ENCODE measurements at regions not wholly inside any gene's neighbourhood (a gene's known extent, or its start where the extent isn't known, plus 50 kb on each side); places are given as distances from the start of the nearest gene placed in this dataset.

DNA sequence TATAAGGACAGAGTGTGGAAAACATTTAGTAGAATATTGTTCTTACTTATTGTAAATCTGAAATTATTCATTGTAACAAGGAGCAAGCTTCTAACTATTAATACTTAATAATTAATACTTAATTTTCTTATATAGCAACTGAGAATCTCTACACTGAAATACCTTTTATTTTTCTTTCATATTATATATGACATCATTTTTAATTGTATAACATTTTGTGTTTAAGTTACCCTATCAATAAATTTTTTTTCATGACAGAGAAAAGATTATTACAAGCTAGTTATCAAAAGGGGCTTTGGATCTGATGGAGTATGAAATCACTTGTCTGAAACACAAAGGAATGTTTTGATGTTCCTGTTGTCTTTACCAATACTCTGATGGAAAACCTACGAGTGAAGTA, 72.2 kb upstream of the CNKSR3 start:
- TF ChIP-seq POLR2A (IDR thresholded peaks at IDR 0.05) (no peak), CTCF (IDR thresholded peaks at IDR 0.05) (no peak), POLR2AphosphoS5 (IDR thresholded peaks at IDR 0.05) (no peak), EP300 (IDR thresholded peaks at IDR 0.05) (no peak)
